Tongue (tissue), 1 donor: ENCODE measurements at regions not wholly inside any gene's neighbourhood (a gene's known extent, or its start where the extent isn't known, plus 50 kb on each side); places are given as distances from the start of the nearest gene placed in this dataset.
"Not testable (repeated sequence)": the region's sequence is repeated elsewhere in the genome, so short reads cannot be mapped to it uniquely, and the experiment has no call there.

Source experiments
- DNase-seq: peaks from one replicate; pipeline ENCODE4 v3.0.0-alpha.2; 2015

GRCh38 chr4:100340512-100341485, 150.5 kb upstream of the DDIT4L start:
- DNase-seq, result no peak

GRCh38 chr4:100339870-100340269, 149.6 kb upstream of the DDIT4L start:
- DNase-seq, result no peak

DNA sequence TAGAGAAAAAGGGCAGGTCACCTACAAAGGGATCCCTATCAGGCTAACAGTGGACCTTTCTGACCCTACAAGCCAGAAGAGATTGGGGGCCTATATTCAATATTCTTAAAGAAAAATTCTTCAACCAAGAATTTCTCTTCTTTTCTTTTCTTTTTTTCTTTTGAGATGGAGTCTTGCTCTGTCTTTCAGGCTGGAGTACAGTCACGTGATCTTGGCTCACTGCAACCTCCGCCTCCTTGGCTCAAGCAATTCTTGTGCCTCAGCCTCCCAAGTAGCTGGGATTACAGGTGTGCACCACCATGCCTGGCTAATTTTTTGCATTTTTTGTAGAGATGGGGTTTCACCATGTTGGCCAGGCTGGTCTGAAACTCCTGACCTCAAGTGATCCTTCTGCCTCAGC, 143.2 kb upstream of the DDIT4L start:
- not testable (repeated sequence) for DNase-seq

DNA sequence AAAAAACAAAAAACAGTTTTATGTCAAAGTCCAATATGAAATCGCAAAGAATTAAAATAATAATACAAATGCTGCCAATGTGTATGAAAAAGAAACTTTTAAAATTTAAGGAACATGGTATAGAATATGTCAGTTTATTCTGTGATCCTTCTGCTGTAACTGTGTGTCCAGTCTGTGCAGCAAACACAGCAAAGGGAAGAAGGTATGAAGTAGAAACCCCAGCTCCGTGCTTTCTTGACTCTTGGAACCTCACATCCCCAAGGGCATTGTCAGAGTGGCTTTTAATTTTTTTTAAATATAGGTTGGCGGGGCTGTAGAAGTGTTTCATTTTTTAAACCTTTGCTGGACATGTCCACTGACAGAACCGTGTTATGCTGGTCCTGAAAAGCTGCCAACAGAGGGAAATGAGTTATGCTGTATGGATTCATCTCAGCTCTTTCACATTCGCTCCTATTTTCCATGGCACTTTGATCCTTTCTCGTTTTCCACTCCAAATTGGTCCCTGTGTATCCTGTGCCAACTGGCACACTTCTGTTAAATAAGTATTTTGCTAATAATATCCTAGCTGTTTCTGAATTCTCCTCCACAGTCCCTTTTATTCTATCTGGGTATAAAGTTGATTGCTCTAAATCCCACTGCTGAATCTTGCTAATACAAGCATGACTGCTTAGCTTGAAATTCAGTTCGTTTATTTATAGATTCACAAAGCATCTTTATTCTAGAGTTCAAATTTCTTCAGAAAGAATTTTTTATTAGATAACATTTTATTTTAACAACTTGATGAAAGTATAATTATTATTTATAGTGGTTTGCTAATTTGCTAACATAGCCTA, 127.0 kb upstream of the DDIT4L start:
- DNase-seq, result peak; percentile 80

DNA sequence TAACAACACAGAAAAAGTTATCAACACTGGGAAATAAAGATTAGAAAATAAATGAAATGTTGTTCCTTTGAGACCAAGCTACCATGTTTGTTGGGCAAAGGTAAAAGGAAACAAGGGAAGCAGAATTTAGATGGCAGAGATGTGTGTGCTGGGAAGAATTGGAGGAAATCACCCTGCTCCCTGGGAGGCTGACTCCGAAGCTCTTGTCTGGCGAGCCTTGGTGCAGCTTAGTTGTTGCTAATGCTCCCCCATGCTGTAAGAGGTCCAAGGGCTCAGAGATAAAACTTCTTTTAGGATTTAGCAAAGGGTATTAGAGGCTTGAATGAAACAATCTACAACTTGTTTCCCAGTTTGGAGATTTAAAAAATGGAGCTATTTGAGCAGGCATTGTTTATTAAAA, 123.8 kb upstream of the DDIT4L start:
- DNase-seq, result no peak

GRCh38 chr4:100312615-100313350, 122.5 kb upstream of the DDIT4L start:
- DNase-seq, result peak; percentile 37

- no peak for DNase-seq
Measured at GRCh38 chr4:100311181-100311580, 120.9 kb upstream of the DDIT4L start.

- no peak for DNase-seq
Measured at GRCh38 chr4:100306018-100306417, 115.8 kb upstream of the DDIT4L start.

GRCh38 chr4:100302061-100303026, 112.1 kb upstream of the DDIT4L start:
- no peak for DNase-seq

DNA sequence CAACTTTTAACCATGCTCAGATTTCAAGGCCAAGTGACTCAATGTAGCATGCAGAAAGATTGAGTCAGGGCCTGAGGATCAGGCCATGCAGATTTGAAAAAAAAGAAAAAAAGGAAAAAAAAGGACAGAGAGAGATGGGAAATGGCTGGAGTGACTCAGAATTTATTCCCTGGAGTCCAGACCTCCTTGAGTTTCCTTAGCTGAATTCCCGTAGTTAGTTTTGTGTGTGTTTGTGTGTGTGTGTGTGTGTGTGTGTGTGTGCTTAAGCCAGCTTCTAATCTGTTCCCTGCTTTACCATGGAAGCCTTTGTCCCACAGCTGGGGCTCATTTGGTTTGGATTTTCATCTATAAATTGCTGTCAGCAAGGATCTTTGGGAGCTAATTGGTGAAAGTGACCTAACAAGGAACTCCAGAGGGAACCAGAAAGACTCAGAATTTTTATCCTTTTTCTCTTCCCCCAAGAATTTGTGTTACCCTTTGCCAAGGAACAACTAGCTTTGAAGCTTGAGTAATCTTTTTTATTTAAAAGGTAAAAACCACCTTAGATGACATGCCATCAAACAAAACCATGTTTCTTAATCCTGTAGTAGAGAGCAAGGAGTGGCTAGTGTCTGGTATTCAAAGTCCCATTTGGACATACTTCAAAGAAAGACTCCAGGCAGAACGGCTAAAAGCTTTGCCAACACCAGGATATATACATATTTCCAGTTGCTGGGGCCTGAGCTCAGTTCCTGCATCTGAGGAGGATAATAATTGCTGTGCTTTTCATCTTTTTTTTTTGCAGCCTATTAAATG, 109.0 kb upstream of the DDIT4L start:
- DNase-seq, result peak; percentile 69

DNA sequence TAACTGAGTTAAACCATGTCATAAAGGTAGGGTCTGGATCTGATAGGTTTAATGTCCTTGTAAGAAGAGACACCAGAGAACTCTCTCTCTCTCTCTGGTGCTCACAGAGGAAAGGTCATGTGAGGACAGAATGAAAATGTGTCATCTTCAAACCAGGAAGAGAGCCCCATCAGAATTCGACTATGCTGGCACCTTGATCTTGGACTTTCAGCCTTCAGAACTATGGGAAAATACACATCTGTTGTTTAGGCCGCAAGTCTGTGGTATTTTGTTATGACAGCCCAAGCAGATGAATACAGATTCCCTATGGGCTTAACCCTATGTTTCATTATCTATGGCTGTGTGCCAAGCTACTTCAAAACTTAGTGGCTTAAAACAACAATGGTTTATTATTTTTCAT, 105.5 kb upstream of the DDIT4L start:
- no peak for DNase-seq

- DNase-seq, result no peak
Measured at GRCh38 chr4:100294356-100294755, 104.1 kb upstream of the DDIT4L start.

DNA sequence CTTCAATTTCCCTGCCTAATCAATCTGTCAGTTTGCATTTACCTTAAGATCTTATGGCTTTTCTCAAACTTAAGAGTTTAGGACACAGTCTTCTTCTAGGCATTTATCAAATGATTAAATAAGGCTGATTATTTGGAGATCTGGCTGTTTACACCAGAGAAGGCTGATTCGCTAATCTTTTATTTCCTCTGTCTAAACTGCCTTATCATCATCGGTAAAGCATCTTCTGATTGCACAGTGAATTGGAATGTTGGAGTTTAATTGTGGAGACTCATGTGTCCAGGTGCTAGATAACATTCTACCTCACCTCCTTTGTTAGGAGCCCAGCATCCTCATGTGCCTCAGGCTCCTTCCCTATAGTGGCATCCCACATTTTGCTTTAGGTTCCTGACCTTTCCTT, 100.3 kb upstream of the DDIT4L start:
- no peak for DNase-seq

DNA sequence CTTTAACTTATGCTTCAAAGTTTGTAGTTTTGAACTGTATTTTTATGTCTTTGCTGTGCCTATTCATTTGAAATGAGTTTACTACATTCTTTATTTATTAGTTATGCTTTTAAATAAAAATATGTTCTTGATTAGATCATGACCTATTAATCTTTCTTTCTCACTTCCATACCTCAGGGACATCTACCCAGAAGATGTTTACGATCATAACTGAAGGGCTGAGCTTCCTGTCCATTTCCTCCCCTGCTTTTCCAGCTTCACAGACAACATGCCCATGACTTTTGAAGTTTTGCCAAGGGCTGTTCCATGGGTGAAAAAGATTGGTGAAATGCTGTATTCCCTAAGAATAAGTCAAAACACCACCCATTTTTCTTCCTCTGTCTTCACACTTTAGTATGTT, 99.7 kb upstream of the DDIT4L start:
- DNase-seq, result no peak

GRCh38 chr4:100289530-100289888, 99.2 kb upstream of the DDIT4L start:
- DNase-seq, result no peak

DNA sequence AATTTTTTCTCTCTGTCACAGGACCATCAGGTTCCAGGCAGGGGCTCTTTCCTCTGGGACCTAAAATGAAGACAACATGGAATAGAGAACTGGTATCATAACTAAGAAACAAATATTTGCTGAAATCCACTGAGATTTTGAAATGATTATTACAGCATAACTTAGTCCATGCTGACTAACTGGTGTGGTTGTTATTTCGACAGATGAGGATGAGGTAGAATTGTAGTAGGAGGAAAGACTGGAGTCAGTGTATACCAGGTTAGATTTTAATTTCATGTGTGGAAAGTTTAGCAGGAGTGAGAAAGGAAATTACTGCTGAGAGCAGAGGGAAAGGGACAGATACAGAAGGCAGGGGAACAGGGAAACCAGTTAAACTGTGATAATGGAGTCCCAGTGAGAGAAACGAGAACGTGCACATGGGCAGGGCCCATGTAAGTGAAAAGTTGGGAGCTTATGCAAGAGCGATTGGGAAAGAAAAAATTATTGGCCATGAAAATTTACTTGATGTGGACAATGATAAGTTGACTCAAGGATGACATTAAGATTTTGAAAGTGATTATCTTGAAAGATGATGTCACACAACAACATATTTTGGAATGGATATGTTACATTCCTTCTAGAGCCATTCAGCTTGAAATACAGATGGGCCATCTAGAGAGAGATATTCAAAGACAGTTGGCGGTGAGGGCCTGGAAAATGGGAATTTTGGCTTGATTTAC, 98.7 kb upstream of the DDIT4L start:
- no peak for DNase-seq

- DNase-seq, result no peak
Measured at GRCh38 chr4:100288161-100288560, 97.9 kb upstream of the DDIT4L start.

DNA sequence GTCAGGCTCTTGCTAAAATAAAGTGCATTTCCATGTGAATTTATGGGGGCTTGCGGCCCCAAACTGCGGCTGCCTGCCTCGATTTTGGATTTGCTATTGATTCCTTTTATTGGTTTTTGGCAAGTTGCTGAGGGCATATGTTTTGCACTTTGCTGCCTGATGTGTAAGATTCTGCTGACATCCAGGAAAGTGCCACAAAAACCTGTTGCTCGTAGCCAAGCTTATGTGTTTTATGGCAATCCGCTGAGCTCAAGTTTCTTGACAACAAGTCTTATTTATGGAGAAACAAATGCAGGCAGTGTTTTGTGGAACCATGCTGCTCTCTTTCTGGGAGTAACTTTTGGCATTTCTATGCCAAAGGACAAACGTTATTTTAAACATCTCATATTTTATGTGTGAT, 97.3 kb upstream of the DDIT4L start:
- peak; percentile 27 for DNase-seq

DNA sequence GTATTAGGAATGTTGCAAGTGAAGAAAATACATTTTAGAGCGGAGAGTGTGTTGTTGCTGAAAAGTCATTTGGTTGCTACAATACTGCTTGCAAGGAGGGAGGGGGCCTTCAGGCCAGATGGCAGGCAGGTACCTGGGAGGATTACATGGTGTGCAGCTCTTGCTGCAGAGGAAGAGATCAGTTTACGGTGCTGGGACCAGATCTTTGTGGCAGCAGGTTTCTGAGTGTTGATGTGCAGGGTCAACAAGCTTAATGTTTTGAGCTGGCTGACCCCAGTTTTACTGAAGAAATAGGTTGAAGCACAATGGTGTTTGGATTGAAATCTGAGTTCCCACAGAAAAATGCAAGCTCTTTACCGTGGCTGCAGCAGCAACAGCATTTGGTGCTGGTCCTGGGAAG, 96.4 kb upstream of the DDIT4L start:
- peak; percentile 44 for DNase-seq

DNA sequence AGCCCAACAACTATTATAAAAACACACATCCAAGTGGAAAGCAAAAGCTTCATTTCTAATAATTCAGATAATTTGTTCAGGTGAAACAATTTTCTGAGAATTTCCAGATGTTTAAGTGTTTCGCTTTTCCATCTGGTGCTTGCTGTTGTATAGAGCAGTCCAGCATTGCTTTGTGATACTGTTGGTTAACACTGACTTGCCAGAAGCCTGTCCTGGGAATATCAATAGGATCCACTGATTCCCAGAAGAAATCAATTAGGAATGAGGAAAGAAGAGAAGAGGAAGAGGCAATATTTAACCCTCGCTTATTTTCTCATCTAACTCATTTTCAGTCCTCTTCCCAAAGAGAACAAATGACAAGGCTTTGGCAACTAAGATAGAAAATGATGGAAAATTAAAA, 94.9 kb upstream of the DDIT4L start:
- DNase-seq, result peak; percentile 54
